GM23248 (cell line): ENCODE measurements at regions not wholly inside any gene's neighbourhood (a gene's known extent, or its start where the extent isn't known, plus 50 kb on each side); places are given as distances from the start of the nearest gene placed in this dataset.

Experiments
- EZH2 ChIP-seq: fragments of 200-600 bp; sonication (generic); IDR thresholded peaks from 2 replicates; pipeline ENCODE4 v1.6.1; 2018; ENCODE audit warnings: antibody characterized with exemption, mild to moderate bottlenecking; ENCODE audit not compliant: insufficient read depth, poor library complexity, severe bottlenecking
- EZH2phosphoT487 ChIP-seq: fragments of 200-600 bp; sonication (generic); IDR thresholded peaks from 2 replicates; pipeline ENCODE4 v1.6.1; 2018; ENCODE audit warnings: antibody characterized with exemption, moderate library complexity, mild to moderate bottlenecking, low read depth; ENCODE audit not compliant: insufficient read depth

GRCh38 chr16:27712251-27712711 lies 162.3 kb downstream of the KATNIP start:
- no peak for TF ChIP-seq EZH2phosphoT487
- no peak for TF ChIP-seq EZH2
